ACHN (cell line): ENCODE measurements at regions not wholly inside any gene's neighbourhood (a gene's known extent, or its start where the extent isn't known, plus 50 kb on each side); places are given as distances from the start of the nearest gene placed in this dataset.
"Not testable (repeated sequence)": the region's sequence is repeated elsewhere in the genome, so short reads cannot be mapped to it uniquely, and the experiment has no call there.

Experiments
- DNase-seq: peaks from one replicate; pipeline ENCODE4 v3.0.0-alpha.2; 2015
- in situ Hi-C: cut with HindIII; loops from 2 replicates; pipeline ENCODE4 v1.10.0; 2017; ENCODE audit warnings: low sequenced_read_pairs, low pct_ligation_motif_present, low pct_unique_long_range_greater_than_20kb

GRCh38 chr10:33498391-33498891 is 164.0 kb upstream of the NRP1 start:
- DNase-seq, result no peak
- in situ Hi-C loops, result no loop called here

GRCh38 chr10:33497338-33497737 is 162.9 kb upstream of the NRP1 start:
- in situ Hi-C loops, result no loop called here
- no peak for DNase-seq

DNA sequence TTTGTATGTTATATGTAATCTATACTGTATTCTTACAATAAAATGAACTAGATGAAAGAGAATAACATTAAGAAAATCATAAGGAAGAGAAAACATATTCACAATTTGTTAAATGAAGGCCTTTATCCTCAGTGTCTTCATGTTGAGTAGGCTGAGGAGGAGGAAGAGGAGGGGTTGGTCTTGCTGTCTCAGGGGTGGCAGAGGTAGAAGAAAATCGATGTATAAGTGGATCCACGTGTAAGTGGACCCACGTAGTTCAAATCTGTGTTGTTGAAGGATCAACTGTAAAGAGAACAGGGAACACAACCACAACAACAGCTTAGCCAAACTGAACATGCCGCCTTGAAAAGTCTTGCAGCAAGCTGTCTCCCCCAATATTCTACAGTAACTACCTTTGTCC is 161.6 kb upstream of the NRP1 start:
- in situ Hi-C loops, result no loop called here
- DNase-seq, result no peak

- no peak for DNase-seq
- in situ Hi-C loops, result no loop called here
Observed at GRCh38 chr10:33494694-33495265, 160.3 kb upstream of the NRP1 start.

GRCh38 chr10:33493978-33494377 is 159.5 kb upstream of the NRP1 start:
- no peak for DNase-seq
- in situ Hi-C loops, result no loop called here

GRCh38 chr10:33493497-33493896 is 159.0 kb upstream of the NRP1 start:
- DNase-seq, result no peak
- in situ Hi-C loops, result no loop called here

GRCh38 chr10:33492701-33493345 is 158.4 kb upstream of the NRP1 start:
- no peak for DNase-seq

GRCh38 chr10:33489501-33490176 is 155.2 kb upstream of the NRP1 start:
- no peak for DNase-seq
- in situ Hi-C loops, result no loop called here

More at GRCh38 chr10:33492701-33493345, 158.4 kb upstream of the NRP1 start:
- in situ Hi-C loops, result no loop called here

GRCh38 chr10:33487014-33487776 is 152.7 kb upstream of the NRP1 start:
- peak; percentile 8 for DNase-seq
- in situ Hi-C loops, result no loop called here

DNA sequence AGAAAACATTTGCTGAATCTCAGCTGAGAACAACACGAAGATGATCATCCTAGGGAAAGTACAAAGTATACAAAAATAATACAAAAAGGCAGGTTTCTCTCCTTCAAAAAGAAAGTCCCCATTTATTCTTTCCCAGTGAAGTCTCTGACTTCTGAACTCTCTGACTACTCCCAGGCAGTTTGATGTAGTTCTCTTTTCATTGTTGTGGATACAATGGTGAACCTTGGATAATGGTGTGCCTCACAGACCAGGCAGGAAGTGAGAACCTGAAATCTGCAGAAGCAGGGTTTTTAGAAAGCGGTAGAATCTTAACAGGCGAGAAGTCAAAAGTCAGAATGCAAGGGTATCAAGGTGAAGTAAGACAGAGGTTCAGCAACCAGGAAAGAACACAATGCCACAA is 150.8 kb upstream of the NRP1 start:
- in situ Hi-C loops, result no loop called here
- DNase-seq, result no peak

GRCh38 chr10:33484787-33485186 is 150.3 kb upstream of the NRP1 start:
- no peak for DNase-seq
- in situ Hi-C loops, result no loop called here

DNA sequence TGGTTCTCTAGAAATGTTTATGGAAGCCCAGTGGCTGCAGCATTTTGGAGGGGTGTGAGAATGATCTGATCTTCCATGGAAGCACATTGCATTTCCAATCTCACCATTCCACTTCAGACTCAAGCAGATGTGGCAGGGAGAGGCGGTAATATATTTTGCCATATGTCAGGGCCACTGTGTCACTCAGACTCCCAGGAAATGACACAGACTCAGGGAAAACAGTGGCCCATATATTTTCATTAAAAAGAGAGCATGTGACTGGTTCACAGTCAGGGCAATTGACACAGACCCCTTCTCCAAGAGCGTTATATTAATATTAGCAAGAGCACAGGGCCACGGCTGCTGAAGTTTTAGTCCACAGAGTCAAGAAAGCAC is 149.3 kb upstream of the NRP1 start:
- DNase-seq, result no peak

GRCh38 chr10:33483124-33483815 is 148.8 kb upstream of the NRP1 start:
- DNase-seq, result no peak
- in situ Hi-C loops, result no loop called here

More for the DNA sequence above, 149.3 kb upstream of the NRP1 start:
- in situ Hi-C loops, result no loop called here

DNA sequence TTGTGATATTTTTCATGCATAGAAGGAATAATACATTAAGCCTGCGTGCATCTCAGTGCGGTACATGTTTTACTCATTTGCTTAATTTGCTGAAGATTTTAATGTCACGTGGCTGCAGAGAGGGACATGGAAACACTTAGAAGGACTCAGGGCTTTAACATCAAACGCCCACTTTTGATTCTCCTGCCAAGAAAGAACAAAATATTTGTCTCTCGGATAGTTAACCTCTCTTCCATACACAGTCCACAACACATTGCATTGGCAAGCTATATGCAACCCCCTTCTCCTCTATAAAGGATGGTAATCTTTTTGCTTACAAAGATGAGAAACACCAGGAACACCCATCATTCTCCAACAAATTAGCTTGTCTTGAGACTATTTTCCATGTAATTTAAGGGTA is 148.0 kb upstream of the NRP1 start:
- in situ Hi-C loops, result no loop called here

DNA sequence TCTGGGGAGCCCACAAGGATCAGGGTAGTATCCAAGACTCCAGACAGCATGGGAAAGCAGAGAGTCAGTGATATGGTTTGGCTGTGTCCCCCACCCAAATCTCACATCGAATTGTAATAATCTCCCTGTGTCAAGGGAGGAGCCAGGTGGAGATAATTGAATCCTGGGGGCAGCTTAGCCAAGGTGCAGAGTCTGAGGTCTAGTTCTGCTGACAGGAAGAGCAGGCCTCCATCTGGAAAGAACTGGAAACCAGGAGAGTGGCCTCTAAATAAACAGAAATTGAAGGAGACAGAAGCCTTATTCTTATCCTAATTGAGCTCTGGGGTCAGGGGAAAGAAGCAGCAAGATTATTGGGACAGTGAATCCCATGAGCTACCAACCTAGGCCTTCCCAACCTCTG is 146.7 kb upstream of the NRP1 start:
- no peak for DNase-seq
- in situ Hi-C loops, result no loop called here

More for the DNA sequence above, 148.0 kb upstream of the NRP1 start:
- DNase-seq, result no peak

DNA sequence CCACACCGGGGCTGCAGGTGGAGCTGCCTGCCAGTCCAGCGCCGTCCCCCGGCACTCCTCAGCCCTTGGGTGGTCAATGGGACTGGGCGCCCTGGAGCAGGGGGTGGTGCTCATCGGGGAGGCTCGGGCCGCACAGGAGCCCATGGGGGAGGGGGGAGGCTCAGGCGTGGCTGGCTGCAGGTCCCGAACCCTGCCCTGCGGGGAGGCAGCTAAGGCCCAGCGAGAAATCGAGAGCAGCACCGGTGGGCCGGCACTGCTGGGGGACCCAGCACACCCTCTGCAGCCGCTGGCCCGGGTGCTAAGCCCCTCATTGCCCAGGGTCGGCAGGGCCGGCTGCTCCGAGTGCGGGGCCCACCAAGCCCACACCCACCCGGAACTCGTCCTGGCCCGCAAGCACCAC is 145.9 kb upstream of the NRP1 start:
- DNase-seq, in situ Hi-C loops: not testable (repeated sequence)

DNA sequence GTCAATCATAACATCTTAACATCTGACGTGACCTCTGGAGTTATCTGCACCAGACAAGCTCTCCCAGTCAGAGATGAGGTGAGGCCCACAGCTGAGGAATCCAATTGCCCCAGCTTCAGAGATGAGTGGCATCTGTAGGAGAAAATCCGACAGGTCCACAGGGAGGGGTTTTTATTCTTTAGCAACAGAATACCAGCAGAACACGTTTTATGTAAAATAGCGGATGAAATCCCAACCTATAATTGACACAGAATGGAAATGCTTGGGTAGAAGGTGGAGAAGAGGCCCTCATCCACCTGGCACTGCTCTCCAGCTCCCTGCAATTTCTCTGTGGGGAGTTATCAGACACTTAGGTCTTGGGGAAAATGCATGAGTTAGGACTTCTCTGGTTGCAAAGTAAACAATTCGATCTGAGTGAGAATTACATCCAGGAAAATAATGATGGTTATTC is 144.2 kb upstream of the NRP1 start:
- no peak for DNase-seq
- in situ Hi-C loops, result no loop called here

GRCh38 chr10:33478089-33478674 is 143.7 kb upstream of the NRP1 start:
- in situ Hi-C loops, result no loop called here
- DNase-seq, result no peak
